Fibroblast of skin of back (primary cell): ENCODE measurements at regions not wholly inside any gene's neighbourhood (a gene's known extent, or its start where the extent isn't known, plus 50 kb on each side); places are given as distances from the start of the nearest gene placed in this dataset.
"Not testable (repeated sequence)": the region's sequence is repeated elsewhere in the genome, so short reads cannot be mapped to it uniquely, and the experiment has no call there.

ENCODE experiments used
- DNase-seq: peaks from one replicate; pipeline ENCODE4 v3.0.0-alpha.2; 2013

DNA sequence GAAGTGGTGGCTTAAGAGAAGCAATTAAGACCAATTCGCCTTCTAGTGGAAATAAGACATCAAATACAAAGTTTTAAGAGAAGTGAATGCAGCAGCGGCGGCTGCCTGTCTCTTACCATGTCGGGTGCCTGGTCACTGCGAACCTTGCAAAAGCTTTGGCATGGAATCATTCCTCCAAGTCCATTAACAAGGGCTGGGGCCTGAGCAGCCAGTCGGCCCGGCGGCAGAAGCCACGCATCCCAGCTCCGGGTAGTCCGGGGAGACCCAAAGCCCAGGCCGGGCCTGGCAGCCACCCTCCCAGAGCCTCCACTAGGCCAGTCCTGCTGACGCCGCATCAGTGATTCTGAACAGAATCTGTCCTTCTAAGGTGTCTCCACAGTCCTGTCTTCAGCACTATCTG is 321.0 kb downstream of the TMEM121 start:
- DNase-seq = no peak

DNA sequence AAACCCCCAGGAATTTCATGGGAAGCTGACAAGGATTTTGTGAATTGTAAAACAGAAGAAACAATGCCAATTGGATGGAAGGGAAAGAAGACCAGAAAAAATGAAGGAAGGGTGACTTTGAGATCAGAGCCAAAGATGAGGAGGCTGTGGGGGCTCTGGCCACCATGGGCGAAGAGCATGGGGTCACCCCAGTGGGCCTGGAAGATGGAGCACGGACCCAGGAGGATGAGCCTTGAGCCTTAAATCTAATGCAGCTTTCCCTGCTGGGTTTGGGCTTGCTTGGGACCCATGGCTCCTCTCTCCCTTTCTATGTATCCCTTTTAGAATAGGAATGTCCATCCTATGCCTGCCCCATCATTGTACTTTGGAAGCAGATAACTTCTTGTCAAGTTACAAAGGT is 322.2 kb downstream of the TMEM121 start:
- DNase-seq = no peak

DNA sequence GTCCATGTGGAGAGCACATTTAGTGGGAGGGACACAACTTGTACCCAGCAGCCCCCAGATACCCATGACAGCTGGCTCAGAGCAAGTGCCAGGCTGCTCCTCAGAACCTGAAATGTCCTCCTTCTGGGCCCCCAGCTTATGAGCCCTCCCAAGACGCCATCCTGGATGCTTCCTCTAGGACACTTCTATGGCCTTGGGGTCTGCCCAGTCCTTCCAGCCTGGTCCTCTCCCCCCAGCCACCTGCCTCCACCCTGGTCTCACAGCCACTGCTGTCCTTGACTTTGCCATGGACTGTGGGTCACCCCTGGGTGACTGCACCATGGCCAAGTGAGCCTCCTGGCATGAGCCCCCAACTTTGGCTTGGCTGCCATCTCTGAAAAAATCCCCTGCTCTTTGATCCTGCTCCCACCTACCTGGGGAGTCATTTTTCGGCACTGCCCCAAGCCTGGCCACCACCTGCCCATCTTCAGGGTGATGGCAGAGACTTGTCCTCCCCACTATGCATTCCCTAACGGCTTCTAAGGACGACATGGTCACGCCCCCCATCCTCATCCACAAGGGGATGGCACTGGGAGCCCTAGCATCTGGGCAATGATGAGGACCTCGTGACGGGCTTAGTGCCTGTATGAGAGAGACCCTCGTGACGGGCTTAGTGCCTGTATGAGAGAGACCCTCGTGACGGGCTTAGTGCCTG is 323.7 kb downstream of the TMEM121 start:
- DNase-seq = no peak

DNA sequence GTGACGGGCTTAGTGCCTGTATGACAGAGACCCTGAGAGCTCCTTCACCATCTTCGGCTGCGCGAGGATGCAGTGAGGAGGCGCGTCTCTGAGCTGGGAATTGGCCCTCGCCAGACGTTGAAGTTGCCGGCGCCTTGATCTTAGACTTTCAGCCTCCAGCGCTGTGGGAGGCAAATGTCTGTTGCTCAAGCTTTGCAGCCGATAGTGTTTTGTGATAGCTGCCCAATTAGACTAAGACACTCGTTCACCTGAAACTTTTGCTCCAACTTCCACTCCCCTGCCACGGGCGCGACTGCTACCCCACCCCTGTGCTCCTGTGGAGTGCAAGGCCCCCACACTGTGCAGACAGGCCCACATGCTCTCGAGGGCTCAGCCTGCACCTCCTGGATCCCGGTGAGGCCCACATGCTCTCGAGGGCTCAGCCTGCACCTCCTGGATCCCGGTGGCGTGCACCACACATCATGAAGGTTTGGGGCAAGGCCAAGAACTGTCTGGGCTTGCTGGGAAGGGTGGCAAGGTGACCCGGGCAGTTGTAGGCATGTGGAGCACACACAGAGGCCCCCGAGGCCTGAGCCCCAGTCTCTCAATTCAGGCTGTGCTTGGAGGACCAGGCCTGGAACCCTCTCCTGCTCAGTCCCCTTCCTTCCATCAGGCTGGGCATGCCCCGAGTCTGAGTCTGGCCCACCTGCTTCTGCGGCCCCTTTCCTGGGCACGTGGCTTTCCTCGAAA is 324.6 kb downstream of the TMEM121 start:
- no peak for DNase-seq

DNA sequence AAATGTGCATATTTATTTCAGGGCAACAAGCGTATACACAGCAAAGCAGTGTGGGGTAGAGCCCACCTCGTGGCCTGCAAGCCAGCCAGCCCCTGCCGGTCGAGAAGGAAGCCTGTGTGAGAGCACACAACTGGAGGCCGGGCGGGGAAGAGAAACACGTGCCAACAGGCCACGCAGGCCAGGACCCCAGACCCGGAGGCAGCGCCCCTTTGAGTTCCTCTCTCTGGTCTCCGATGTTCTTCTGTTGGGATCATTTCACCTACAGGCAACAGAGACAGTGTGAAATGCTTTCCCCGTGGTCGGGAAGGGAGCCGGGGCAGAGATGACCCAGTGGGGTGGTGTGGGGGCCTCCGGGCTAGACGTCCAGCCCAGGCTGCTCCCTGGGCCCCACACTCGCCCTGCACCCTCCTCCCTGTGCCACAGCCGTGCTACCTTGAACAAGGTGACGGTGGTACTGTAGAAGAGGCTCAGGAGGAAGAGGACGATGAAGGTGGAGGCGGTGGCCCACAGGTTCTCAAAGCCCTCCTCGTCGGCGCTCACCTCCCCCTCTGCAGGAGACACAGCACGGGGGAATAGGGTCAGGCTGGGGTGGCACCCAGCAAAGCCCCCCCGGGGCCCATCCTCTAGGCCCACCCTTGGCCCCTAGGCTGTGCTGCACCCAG is 325.5 kb downstream of the TMEM121 start:
- no peak for DNase-seq

DNA sequence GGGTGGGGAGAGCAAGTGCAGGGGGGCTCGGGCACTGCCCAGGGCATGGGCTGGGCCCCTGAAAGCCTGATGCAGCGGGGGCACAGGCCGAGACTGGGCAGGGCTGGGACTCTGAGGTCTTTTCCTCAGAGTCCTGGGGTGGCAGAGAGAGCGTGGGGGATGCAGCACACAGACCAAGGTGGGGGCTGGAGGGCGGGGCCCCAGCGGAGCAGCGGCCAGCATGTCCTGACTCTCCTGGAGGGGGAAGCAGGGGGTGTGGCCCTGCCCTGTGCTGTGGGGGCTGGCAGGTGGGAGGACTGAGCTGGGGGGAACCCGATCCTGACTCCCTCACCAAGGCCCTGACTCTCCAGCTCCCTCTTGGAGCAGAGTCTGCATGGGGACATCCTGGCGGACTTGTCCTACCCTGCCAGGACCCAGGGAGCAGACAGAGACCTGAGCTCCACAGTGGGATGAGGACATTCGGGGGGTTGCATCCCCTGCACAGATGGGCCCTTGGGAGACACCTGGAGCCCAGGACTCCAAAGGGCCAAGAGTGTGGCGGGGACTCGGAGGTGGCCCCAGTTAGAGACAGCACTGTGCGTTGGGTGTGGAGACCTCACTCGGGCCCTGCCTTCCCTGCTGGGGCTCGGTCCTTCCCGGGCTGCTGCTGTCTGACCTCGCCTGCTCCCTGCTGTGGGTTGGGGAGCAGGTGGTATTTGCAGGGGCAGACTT is 326.1 kb downstream of the TMEM121 start:
- no peak for DNase-seq

DNA sequence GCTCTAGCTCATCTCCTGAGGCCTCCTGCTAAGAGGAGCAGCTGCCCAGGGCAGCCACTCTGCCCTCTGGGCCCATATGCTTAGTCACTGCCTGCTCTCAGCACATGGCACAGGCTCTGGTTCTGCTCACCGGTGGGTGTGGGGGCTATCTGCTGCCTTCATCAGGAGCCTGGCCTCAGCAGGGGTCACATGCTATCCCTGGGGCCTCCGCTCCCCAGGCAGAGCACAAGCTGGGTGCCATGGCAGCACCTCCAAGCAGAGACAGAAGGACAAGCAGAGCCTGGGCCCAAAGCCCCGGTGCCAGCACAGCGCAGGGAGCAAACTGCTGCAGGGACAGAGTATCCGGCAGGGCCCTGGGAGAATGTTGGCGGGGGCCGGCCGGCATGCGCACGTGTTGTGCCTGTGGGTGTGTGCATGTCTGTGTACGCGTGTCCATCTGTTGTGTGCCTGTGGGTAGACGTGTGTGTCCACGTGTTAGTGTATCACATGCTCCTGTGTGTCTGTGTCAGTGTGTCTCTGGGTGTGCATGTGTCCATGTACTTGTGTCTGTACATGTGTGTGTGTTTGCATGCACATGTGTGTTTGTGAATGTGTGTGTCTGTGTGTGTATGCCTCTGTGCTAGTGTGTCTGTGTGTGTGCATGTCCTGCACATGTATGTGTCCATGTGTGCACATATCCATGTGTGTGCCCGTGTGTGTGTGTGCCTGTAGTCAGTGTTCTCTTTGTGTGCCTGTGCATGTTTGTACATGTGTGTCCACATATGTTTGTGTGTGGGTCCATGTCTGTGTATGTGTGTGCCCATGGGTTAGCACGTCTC is 326.9 kb downstream of the TMEM121 start:
- no peak for DNase-seq

DNA sequence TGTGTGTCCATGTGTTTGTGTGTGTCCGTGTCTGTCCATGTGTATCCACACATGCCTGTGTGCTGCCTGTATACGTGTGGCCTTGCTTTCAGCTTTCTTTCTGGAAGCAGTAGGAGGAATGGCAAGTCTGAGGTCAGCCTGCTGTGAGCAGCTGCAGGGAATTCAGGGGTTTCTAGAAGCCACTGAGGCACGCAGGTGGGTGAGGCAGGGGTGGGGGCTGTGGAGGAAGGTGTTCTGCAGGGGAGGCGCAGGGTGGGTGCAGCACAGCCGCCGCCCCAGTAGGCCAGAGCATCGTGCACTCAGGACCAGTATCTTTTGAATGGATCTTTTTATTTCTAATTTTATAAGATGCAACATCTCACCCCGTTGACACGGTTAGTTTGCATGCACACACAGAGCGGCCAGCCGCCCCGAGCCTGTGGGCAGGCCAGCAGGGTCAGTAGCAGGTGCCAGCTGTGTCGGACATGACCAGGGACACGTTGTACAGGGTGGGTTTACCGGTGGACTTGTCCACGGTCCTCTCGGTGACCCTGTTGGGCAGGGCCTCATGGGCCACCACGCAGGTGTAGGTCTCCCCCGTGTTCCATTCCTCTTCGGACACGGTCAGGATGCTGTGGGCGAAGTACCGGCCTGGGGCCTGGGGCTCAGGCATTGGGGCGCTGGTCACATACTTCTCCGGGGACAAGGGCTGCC is 327.7 kb downstream of the TMEM121 start:
- DNase-seq = no peak

DNA sequence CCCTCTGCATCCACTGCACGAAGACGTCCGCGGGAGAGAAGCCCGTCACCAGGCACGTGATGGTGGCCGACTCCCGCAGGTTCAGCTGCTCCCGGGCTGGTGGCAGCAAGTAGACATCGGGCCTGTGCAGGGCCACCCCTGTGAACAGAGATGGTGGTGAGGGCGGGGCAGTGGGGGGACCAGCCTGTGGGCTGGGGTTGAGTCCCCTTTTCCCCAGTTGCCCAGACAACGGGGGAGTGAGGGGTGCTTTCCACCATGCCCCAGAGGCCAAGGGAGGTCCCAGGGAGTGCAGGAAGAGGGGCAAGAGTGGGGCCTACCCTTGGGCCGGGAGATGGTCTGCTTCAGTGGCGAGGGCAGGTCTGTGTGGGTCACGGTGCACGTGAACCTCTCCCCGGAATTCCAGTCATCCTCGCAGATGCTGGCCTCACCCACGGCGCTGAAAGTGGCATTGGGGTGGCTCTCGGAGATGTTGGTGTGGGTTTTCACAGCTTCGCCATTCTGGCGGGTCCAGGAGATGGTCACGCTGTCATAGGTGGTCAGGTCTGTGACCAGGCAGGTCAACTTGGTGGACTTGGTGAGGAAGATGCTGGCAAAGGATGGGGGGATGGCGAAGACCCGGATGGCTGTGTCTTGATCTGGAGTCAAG is 328.3 kb downstream of the TMEM121 start:
- no peak for DNase-seq

DNA sequence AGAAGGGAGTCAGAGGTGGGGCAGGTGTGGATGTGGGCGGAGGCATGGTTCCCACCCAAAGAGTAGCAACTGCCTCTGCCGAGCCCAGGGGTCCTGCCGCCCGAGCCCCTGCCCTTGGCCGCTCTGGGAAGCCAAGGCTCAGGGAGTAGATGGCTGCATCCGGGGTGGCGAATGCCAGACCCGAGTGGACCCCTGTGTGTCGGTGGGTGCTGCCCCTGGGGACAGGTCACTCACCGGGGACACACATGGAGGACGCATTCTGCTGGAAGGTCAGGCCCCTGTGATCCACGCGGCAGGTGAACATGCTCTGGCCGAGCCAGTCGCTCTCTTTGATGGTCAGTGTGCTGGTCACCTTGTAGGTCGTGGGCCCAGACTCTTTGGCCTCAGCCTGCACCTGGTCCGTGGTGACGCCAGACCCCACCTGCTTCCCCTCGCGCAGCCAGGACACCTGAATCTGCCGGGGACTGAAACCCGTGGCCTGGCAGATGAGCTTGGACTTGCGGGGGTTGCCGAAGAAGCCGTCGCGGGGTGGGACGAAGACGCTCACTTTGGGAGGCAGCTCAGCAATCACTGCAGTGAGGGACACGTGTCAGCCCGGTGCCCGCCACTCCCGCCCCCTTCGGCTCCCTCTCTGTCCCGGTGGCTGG is 329.0 kb downstream of the TMEM121 start:
- DNase-seq = no peak

DNA sequence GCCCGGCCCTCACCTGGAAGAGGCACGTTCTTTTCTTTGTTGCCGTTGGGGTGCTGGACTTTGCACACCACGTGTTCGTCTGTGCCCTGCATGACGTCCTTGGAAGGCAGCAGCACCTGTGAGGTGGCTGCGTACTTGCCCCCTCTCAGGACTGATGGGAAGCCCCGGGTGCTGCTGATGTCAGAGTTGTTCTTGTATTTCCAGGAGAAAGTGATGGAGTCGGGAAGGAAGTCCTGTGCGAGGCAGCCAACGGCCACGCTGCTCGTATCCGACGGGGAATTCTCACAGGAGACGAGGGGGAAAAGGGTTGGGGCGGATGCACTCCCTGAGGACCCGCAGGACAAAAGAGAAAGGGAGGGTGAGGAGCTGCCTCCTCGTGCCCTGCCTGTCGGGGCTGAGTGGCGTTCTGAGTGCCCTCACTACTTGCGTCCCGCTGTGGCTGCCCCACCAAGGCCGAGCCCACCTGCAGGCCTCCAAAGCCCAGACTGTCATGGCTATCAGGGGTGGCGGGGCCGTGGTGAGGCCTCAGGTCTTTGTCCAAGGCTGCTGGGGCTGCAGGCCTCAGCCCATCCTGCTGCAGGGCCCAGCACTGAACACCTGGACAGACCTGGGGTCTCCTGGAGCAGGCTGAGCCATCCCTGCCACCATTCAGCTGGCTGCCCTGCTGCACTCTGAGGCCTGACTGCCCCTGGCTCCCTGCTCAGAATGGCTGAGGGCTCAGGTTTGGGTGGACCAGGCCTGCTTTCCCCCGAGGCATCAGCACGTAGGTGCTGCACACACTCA is 329.7 kb downstream of the TMEM121 start:
- no peak for DNase-seq

DNA sequence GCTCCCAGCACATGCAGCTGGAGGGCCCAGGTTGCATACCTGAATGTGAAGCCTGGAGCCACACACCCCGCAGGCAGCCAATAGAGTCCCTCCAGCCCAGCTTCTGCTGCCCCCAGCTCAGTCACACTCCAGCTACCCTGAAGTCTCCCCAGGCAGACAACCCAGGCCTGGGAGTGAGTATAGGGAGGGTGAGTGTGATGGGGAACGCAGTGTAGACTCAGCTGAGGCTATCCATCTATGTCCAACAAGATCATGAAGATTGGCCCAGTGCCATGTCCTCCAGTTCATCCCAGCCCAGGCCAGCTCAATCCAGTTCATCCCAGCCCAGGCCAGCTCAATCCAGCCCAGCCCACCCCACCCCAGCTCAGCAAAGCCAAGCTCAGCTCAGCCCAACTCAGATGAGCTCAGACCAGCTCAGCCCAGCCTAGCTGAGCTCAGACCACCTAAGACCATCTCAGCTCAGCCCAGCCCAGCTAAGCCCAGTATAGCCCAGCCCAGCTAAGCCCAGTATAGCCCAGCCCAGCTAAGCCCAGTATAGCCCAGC is 330.4 kb downstream of the TMEM121 start:
- DNase-seq = no peak

DNA sequence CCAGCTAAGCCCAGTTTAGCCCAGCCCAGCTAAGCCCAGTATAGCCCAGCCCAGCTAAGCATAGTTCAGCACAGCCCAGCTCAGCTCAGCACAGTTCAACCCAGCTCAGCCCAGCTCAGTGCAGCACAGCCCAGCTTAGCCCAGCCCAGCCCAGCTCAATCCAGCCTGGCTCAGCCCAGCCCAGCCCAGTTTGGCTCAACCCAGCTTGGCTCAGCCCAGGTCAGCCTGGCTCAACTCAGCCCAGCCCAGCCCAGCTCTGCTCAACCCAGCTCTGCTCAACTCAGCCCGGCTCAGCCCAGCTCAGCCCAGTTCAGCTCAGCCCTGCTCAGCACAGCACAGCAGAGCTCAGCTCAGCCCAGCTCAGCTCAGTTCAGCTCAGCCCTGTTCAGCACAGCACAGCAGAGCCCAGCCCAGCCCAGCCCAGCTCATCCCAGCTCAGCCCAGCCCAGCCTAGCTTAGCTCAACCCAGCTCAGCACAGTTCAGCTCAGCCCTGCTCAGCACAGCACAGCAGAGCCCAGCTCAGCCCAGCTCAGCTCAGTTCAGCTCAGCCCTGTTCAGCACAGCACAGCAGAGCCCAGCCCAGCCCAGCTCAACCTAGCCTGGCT is 330.9 kb downstream of the TMEM121 start:
- DNase-seq = no peak

DNA sequence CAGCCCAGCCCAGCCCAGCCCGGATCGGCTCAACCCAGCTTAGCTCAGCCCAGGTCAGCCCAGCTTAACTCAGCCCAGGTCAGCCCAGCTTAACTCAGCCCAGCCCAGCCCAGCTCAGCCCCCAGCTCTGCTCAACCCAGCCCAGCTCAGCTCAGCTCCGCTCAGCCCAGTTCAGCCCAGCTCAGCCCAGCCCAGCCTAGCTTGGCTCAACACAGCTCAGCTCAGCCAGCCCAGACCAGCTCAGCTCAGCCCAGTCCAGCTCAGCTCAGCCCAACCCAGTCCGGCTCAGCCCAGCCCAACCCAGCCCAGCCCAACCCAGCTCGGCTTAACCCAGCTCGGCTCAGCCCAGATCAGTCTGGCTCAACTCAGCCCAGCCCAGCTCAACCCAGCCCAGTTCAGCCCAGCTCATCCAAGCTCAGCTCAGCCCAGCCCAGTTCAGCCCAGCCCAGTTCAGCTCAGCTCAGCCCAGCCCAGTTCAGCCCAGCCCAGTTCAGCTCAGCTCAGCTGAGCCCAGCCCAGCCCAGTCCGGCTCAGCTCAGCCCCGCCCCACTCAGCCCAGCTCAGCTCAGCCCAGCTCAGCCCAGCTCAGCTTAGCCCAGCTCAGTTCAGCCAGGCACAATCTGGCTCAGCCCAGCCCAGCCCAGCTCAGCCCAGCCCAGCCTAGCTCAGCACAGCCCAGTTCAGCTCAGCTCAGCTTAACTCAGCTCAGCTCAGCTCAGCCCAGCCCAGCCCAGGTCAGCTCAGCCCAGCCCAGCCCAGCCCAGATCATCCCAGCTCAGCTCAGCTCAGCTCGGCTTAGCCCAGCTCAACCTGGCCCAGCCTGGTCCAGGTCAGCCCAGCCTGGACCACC is 331.7 kb downstream of the TMEM121 start:
- no peak for DNase-seq

DNA sequence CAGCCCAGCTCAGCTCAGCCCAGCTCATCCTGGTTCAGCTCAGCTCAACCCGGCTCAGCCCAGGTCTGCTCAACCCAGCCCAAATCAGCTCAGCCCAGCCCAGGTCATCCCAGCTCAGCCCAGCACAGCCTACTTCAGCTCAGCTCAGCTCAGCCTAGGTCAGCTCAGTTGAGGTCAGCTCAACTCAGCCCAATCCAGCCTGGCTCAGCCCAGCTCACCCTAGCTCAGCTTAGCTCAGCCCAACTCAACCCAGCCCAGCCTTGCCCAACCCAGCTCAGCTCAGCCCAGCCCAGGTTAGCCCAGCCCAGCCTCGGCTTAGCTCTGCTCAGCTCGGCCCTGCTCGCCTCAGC is 332.3 kb downstream of the TMEM121 start:
- no peak for DNase-seq

DNA sequence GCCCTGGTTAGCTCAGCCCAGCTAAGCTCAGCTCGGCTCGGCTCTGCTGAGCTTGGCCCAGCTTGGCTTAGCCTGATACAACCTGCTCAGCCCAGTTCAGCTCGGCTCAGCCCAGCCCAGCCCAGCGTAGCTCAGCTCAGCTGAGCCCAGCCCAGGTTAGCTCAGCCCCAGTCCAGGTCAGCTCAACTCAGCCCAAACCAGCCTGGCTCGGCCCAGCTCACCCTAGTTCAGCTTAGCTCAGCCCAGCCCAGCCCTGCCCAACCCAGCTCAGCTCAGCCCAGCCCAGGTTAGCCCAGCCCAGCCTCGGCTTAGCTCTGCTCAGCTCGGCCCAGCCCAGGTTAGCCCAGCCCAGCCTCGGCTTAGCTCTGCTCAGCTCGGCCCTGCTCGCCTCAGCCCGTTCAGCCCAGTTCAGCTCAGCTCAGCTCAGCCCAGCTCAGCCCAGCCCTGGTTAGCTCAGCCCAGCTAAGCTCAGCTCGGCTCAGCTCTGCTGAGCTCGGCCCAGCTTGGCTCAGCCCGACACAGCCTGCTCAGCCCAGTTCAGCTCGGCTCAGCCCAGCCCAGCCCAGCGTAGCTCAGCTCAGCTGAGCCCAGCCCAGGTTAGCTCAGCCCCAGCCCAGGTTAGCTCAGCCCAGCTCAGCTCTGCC is 332.8 kb downstream of the TMEM121 start:
- not testable (repeated sequence) for DNase-seq
